NCI-H524 treated with DMSO at 0.1 percent for 48 hours (cell line): ENCODE measurements at regions not wholly inside any gene's neighbourhood (a gene's known extent, or its start where the extent isn't known, plus 50 kb on each side); places are given as distances from the start of the nearest gene placed in this dataset.
"Not testable (repeated sequence)": the region's sequence is repeated elsewhere in the genome, so short reads cannot be mapped to it uniquely, and the experiment has no call there.

ENCODE experiments used
- DNase-seq: peaks from one replicate; lab custom pipeline; 2025; lab: John Stamatoyannopoulos, UW

DNA sequence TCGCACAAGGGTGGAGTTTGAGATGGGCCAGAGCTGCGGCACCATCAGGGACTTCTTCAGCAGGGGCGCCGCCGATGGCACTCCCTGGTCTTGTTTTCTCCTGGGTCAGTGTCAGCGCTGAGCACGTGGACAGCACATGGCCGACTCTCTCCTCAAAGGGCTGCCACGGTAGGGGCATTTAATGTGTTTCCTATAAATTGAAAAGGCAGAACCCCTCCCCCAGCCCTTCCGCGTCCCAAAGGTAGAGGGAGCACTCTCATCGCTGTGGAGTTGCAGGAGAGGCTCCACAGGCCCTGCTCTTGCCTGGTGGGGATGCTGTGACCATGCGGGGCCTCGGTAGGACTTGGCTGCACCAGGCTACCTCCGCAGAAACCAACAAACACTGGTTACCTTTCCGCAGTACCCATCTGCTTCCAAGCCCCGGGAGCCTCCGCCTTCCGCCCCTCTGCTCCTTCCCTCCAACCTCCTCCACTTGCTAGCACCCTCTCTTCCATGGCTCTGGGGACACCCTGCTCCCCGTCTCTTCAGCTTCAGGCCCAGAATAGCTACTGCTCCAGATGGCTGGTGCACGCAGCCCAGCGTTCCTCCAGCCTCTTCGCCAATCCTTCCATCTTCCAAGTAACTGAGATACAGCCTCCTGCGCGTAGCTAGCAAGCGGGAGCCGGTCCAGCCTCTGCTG, 166.3 kb upstream of the ADCY1 start:
- no peak for DNase-seq

DNA sequence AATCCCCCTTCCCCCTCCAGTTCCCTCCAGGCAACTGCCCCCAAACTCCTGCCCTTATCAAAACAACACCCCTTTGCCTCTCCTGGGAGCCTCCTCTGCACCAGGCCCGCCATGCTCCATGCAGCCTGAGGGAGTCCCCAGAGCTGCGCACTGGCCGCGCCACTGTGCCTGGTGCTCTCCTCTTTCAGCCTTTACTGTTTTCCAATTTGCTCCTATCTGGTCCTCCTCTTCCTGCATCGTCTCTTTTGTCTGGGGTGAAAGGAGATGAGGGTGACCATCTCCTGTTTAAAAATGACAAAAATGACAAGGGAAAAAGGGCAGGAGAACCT, 165.8 kb upstream of the ADCY1 start:
- no peak for DNase-seq

DNA sequence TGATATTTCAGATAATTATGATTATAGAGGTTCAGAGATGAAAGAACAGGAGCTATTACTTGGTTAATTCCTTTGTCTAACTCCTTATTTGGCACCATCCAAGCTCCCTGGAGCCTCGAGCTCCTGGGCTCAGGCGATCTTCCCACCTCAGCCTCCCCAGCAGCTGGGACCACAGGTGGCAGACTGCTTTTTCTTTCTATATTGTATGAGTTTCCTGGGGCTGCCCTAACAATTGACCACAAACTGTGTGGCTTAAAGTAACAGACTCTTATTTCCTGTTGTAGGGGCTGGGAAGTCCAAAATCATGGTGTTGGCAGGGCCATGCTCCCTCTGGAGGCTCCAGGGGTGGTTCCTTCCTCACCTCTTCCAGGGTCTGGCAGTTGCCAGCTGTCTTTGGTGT, 163.3 kb upstream of the ADCY1 start:
- no peak for DNase-seq

- no peak for DNase-seq
Measured at GRCh38 chr7:45413419-45413818, 160.7 kb upstream of the ADCY1 start.

- DNase-seq = no peak
Measured at GRCh38 chr7:45414226-45414625, 159.9 kb upstream of the ADCY1 start.

GRCh38 chr7:45415265-45415664, 158.9 kb upstream of the ADCY1 start:
- no peak for DNase-seq

- DNase-seq = no peak
Measured at GRCh38 chr7:45416846-45417245, 157.3 kb upstream of the ADCY1 start.

- DNase-seq = no peak
Measured at GRCh38 chr7:45417268-45417667, 156.9 kb upstream of the ADCY1 start.

- no peak for DNase-seq
Measured at GRCh38 chr7:45417735-45418134, 156.4 kb upstream of the ADCY1 start.

DNA sequence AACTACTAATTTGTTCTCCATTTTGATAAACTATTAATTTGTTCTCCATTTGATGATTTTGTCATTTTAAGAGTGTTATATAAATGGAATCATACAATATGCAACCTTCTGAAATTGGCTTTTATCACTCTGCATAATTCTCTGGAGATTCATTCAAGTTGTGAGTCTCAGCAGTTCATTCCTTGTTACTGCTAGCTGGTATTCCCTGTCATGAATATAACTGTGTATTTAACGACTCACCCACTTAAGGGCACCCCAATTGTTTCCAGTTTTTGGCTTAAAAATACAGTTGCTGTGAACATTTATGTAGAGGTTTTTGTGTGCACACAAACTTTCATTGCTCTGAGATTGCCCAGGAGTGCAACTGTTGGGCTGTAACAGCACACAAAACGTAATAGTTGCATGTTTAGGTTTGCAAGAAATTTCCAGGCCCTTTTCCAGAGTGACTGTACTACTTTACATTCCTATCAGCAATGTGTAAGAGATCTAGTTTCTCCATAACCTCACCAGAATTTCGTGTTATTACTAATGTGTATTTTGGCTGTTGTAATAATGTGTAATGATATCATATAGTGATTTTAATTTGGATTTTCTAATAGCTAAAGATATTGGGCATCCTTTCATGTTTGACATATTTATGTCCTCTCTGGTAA, 153.2 kb upstream of the ADCY1 start:
- DNase-seq = no peak

DNA sequence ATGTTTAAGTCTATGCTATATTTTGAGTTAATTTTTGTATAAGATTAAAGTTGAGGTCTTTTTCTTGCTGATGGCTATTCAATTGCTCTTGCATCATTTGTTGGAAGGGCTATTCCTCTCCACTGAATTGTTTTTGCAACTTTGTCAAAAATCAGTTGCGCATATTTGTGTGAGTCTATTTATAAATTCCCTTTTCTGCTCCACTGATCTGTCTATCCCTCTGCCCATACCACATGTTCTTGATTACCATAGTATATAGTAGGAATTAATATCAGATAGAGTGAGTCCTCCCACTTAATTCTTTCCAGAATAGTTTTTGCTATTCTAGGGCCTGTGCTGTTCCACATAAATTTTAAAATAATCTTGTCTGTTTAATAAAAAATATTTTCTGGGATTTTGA, 152.4 kb upstream of the ADCY1 start:
- DNase-seq = no peak

- no peak for DNase-seq
Measured at GRCh38 chr7:45430397-45430796, 143.8 kb upstream of the ADCY1 start.

DNA sequence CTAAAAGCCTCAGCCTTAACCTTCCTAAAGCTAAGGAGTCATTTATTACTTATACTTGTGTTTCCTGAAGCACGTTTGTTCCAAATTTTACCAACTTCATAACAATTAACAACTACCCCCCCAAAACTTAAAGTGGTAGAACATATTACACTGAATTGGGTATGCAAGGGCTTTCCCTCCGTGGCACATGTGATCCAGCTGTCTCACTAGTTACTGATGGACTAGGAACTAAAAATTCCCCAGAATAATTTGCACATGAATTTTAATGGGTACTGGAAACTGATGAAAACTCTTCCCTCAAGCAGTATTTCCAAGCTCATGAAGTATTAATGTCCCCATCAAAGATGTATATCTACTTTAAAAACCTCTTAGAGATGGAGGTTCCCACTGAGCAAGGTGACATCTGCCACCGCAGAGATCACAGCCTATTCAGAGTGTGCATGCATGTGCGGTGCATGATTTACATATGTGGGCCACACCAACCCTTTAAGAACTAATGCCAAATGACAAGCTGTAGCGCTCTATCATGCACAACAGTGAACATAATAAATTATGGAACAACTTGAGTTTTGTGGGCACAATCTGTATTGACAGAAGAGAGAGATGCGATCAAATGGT, 139.9 kb upstream of the ADCY1 start:
- DNase-seq = no peak

- no peak for DNase-seq
Measured at GRCh38 chr7:45435131-45435530, 139.0 kb upstream of the ADCY1 start.

- DNase-seq = no peak
Measured at GRCh38 chr7:45435846-45436245, 138.3 kb upstream of the ADCY1 start.

DNA sequence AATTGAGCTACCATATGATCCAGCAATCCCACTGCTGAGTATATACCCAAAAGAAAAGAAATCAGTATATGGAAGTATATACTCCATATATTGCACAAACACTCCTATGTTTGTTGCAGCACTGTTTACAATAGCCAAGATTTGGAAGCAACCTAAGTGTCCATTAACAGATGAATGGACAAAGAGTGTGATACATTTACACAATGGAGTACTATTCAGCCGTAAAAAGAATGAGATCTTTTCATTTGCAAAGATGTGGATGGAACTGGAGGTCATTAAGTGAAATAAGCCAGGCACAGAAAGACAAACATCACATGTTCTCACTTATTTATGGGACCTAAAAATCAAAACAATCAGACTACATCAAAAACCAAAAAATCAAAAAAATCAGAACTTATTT, 133.4 kb upstream of the ADCY1 start:
- not testable (repeated sequence) for DNase-seq

GRCh38 chr7:45443263-45443662, 130.9 kb upstream of the ADCY1 start:
- no peak for DNase-seq

GRCh38 chr7:45446195-45446944, 127.8 kb upstream of the ADCY1 start:
- DNase-seq = no peak

GRCh38 chr7:45447296-45447695, 126.9 kb upstream of the ADCY1 start:
- no peak for DNase-seq

GRCh38 chr7:45450571-45451204, 123.5 kb upstream of the ADCY1 start:
- no peak for DNase-seq

DNA sequence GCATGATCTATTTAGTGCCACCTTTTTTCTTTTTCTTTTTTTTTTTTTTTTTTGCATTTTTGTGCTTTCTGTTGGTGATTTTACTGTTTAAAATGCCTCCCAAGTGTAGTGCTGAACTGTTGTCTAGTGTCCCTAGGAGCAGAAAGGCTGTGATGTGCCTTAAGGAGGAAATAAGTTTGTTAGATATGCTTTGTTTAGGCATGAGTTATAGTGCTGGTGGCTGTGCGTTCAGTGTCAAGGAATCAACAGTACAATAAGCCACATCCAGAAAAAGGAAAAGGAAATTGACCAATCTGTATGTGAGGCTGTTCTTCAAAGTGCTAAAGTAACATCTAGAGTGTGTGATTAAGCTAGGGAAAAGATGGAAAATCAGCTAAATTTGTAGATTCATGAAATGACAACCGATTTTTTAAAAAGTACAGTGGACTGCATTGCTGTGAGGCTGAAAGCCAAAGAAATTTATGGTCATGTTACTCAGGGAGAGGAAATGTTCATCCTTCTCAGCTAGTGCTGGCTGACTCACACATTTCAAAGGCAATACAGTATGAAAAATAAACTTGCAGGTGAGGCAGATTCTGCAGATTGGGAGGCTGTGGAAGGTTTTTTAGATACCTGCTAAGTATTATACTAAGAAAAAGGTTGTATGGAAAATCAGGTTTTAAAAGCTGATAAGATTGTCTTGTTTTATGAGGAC, 122.7 kb upstream of the ADCY1 start:
- DNase-seq = no peak

DNA sequence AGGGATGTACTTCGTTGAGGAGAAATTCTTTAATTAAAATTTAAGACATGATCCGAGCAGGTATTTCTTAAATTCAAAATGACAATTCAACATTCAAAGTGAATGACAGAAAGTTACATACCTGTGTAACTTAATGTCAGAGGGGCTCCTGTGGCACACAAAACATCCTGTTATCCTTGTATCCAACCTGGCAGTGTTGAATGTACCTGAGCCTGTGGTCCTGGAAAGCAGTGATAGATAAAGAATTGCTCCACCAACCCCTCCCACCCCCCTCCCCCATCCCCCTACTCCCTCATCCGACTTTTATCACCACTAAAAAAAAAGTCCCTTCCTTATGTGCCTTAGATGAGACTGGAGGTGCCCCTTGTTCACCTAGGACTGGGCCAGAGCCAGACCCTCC, 119.4 kb upstream of the ADCY1 start:
- no peak for DNase-seq
